Glomerular endothelial cell (primary cell): ENCODE measurements at regions not wholly inside any gene's neighbourhood (a gene's known extent, or its start where the extent isn't known, plus 50 kb on each side); places are given as distances from the start of the nearest gene placed in this dataset.

Experiments
- DNase-seq: peaks from one replicate; pipeline ENCODE4 v3.0.0-alpha.2; 2011; ENCODE audit warnings: low read depth, low spot score; ENCODE audit errors: extremely low read depth

DNA sequence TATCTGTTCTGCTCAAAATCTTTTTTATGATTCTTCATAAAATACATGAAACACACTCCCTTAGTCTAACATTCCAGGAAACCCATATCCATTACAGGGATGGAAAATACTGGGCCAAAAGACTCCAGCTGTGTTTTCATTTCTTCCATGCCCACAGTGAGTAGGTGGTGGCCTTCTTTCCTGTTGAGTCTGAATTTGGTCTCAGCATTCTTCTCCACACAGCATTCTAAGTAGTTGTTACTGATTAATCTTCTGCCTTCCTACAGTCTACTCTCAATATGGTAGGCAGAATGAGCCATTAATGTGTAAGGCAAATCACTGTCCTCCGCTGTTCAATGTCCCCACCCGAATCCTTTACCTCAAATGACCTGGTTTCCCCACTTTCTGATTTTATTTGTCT lies 370.6 kb upstream of the RPS6KA3 start:
- DNase-seq = no peak

DNA sequence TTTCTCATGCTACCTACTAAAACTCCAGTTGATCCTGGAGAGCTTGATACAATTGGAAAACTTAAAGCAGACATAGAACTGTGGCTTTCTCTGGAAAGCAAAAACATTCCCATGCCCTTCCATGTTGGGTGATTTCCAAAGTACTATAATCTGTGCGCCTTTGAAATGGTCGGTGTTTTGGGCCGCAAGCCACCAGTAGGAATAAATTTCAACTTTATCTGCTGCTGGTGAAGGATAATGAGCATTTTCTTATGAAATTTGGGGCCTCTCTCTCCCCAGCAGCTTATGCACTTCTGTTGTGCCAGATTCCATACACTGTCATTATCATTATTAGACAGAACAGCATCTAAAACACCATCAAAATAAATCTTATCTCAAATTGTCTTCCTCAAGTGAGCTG lies 366.7 kb upstream of the RPS6KA3 start:
- no peak for DNase-seq

GRCh38 chrX:20623448-20623847 lies 356.7 kb upstream of the RPS6KA3 start:
- DNase-seq = no peak

- DNase-seq = no peak
Measured at GRCh38 chrX:20620306-20620705, 353.6 kb upstream of the RPS6KA3 start.

DNA sequence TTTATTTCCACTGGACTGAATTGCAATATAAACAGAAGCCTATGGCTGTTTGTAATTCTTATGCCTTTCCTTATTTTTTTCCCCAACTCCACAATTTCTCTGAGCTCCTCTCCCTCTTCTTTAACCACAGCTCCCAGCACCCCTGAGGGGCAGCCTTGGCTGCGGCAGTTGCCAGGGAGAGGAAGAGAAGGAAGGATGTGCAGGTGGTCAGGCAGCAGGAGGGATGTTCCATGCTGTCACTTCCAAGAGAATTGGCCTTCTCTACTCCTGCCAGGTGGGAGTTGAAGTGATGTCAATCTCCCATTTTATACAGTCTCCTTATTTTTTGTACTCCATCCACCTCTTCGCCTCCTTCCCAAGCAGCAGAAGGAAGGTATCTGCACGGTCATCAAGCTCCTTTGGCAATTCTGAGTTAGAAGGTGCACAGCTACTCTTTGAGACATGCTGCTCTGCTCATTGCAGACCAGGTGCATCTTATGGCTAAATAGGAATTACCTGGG lies 343.3 kb upstream of the RPS6KA3 start:
- no peak for DNase-seq

- no peak for DNase-seq
Measured at GRCh38 chrX:20606831-20607230, 340.1 kb upstream of the RPS6KA3 start.

DNA sequence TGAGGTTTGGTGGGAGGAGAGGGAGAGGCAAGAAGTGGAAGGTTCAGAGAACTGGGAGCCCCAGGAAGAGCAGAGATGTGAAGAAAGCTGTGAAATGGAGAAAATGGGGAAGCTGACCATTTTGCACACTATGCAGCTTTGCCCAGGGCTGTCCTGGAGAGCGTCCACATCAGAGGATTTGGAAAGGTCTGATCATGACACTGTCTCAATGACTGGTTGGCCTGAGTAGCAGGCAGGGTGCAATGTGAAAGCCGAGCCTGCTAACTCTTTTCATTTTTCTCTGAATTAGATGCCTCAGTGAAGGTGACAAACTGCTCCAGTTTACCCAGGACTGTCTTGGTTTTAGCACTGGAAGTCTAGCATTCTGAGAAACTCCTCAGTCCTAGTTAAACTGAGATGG lies 330.1 kb upstream of the RPS6KA3 start:
- DNase-seq = no peak

GRCh38 chrX:20595928-20596575 lies 329.3 kb upstream of the RPS6KA3 start:
- DNase-seq = no peak

DNA sequence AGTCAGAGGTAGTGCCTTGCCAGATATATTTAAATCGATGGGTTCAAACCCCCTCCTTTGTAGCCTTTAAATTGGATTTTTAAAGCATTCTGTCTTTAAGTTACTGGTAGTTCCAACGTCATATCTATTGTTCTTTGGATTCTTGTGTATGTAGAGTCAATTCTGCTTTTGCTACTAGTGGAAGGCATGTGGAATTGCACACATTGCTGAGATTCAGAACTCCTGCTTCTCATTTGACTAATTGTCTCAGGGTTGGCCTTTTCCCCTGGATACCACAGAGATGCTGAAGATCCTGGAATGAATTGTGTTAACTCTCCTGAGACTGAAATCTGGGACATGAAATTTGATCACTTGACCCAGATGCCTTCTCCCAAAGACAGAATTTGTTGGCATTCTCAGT lies 328.3 kb upstream of the RPS6KA3 start:
- no peak for DNase-seq

DNA sequence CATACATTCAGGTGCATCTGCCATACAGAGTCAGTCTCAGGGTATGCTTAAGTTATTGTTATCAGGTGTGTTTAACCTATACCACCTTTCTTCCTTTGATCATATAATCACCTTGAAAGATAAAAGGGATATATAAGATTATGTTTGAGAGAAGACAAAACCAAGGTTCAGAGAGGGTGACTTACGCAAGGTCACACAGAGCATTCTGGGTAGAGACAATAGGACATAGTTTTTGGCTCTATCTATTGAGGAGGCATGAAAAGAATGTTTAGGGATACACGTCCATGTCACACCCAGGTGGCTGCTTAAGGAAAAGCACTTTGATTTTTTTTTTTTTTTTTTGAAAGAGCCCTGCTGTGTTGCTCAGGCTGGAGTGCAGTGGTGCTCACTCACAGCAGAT lies 327.1 kb upstream of the RPS6KA3 start:
- DNase-seq = no peak

GRCh38 chrX:20593402-20593801 lies 326.7 kb upstream of the RPS6KA3 start:
- DNase-seq = no peak

GRCh38 chrX:20591246-20591645 lies 324.5 kb upstream of the RPS6KA3 start:
- DNase-seq = no peak

- no peak for DNase-seq
Measured at GRCh38 chrX:20585782-20586181, 319.1 kb upstream of the RPS6KA3 start.

- DNase-seq = no peak
Measured at GRCh38 chrX:20571611-20572010, 304.9 kb upstream of the RPS6KA3 start.

DNA sequence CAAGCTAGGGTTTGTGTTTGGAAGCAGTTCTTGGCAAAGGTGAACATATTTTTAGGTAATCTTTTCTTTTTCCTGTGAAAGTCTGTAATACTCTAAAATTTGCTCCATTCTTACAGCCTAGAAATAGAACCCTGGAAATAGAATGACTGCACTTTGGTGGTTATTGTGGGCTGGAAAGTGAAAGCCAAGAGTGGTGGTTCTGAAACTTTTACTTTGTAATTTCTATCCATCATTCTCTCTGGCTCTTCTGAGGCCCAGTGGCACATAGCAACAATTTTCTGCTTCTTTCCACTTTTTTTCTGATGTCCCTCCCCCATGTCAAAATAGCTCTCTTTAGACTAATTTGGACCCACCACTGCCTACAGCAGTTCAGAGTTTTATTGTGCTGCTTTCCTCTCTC lies 300.4 kb upstream of the RPS6KA3 start:
- DNase-seq = no peak

DNA sequence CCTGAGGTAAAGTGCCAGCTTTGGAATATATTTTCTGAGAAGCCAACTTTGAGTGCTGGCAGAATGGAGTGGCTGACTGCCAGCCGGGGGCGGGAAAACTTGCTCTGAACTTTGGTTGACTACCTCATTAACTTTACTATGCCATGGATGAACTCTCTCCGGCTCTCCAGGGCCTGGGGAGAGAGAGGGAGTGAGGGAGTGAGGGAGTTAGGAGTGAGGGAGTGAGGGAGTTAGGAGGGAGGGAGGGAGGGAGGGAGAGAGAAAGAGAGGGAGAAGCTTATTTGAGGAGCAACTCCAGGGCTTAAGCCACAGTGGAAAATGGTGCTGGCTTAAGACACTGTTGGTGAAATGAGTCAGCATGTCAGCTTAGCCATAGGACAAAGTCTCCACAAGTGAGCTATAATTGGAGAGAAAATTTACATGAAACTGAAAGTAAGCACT lies 280.9 kb upstream of the RPS6KA3 start:
- no peak for DNase-seq

GRCh38 chrX:20545538-20545937 lies 278.8 kb upstream of the RPS6KA3 start:
- DNase-seq = no peak

DNA sequence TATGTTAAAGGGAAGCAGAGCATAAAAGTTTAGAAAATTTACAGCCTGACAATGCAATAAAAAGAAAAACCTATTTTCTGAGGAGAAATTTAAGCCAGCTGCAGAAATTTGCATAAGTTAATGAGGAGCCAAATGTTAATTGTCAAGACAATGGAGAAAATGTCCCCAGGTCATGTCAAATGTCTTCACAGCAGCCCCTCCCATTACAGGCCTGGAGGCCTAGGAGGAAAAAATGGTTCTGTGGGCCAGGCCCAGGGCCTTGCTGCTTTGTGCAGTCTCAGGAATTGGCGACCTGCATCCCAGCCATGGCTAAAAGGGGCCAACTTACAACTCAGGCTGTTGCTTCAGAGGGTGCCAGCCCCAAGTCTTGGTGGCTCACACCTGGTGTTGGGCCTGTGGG lies 275.4 kb upstream of the RPS6KA3 start:
- DNase-seq = no peak

DNA sequence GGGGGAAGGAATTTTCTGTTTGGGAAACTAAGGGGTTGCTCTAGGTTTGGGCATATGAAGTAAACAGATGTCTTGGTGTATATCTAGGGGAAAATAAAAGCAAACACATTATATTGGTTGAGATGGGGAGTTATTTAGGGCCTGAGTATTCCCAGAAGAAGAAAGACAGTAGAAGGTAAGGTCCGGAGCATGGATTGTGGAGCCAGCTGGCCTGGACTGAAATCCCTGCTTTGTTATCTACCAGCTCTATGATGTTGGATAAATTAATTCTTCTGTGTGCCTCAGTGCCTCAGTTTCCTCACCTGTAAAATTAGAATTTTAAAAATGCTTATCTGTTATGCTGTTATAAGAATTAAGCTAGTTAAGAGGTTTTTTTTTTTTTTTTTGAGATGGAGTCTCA lies 272.3 kb upstream of the RPS6KA3 start:
- DNase-seq = no peak

GRCh38 chrX:20531667-20532066 lies 265.0 kb upstream of the RPS6KA3 start:
- DNase-seq = no peak

DNA sequence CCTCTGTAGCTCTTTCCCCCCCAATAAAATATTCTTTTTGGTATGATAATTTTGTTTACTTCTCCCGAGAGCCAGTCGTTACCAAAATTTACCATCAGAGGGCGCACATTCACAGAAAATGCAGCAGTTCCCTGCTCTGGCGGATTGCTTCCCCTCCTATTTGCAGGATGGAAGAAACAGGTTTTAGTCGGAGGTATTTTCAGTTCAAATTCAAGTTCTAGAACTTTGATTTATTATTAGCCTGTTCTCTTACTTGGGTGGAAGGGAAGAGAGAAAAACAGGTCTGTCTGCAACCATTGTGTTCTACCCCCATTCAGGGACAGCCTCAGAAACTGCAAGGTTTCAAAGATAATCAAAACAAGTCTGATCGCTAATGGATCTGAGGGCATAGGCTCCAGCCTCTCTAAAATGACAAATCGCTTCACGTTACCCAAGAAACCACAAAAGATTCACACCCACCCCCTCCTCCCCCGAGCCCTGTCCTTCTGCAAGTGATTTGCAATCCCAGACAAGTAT lies 263.8 kb upstream of the RPS6KA3 start:
- no peak for DNase-seq

- DNase-seq = no peak
Measured at GRCh38 chrX:20529711-20530110, 263.0 kb upstream of the RPS6KA3 start.

GRCh38 chrX:20529301-20529700 lies 262.6 kb upstream of the RPS6KA3 start:
- no peak for DNase-seq
